Prostate gland (tissue), 2 donors: ENCODE measurements at regions not wholly inside any gene's neighbourhood (a gene's known extent, or its start where the extent isn't known, plus 50 kb on each side); places are given as distances from the start of the nearest gene placed in this dataset.

Source experiments
- CTCF ChIP-seq, 4 experiments: fragments of 200-600 bp in 2 of 4; fragments of 450-650 bp in 2 of 4; sonication (generic) in 2 of 4; IDR thresholded peaks; 1 replicate in 3 of 4; 2 replicates in 1 of 4; pipeline ENCODE4 v1.5.1; 2016 to 2019; ENCODE audit warnings: antibody characterized with exemption in 4 of 4, mild to moderate bottlenecking in 2 of 4, moderate library complexity in 2 of 4
- POLR2AphosphoS5 ChIP-seq: sonication (generic); formaldehyde crosslinking; IDR thresholded peaks from one replicate; pipeline ENCODE4 v1.6.1; 2017; ENCODE audit warnings: antibody characterized with exemption

- TF ChIP-seq CTCF (IDR thresholded peaks at IDR 0.05): no peak
- no peak for TF ChIP-seq POLR2AphosphoS5
These were observed 93.0 kb upstream of the SLC25A36 start for GRCh38 chr3:140848666-140849065.
